CD8-positive, alpha-beta memory T cell (primary cell): ENCODE measurements at regions not wholly inside any gene's neighbourhood (a gene's known extent, or its start where the extent isn't known, plus 50 kb on each side); places are given as distances from the start of the nearest gene placed in this dataset.

ENCODE experiments used
- CTCF ChIA-PET: fragments of 350-600 bp; sonication (Branson Sonifier 250); formaldehyde crosslinking; loops from one replicate; lab custom pipeline; 2021; ENCODE audit warnings: antibody characterized with exemption; lab: Charles Lee
- POLR2A ChIA-PET: fragments of 350-600 bp; sonication (Branson Sonifier 250); formaldehyde crosslinking; loops from one replicate; lab custom pipeline; 2021; ENCODE audit warnings: antibody characterized with exemption; lab: Charles Lee
- DNase-seq, 5 donors: peaks; one replicate each; pipeline versions ENCODE4 v3.0.0 to v3.0.0-alpha.2; 2020 to 2022; ENCODE audit warnings: mixed read lengths in 1 of 5
- H3K27ac ChIP-seq: one replicate; pipeline ENCODE4 v1.7.0; 2013; ENCODE audit warnings: low read depth, mild to moderate bottlenecking, low read length, moderate library complexity
- H3K27me3 ChIP-seq: 2 replicates; pipeline ENCODE4 v1.7.0; 2013; ENCODE audit warnings: low read length, mild to moderate bottlenecking; ENCODE audit not compliant: insufficient read depth, poor library complexity, severe bottlenecking
- H3K36me3 ChIP-seq: 2 replicates; pipeline ENCODE4 v1.7.0; 2013; ENCODE audit warnings: mild to moderate bottlenecking, low read length, moderate library complexity; ENCODE audit not compliant: insufficient read depth
- H3K4me1 ChIP-seq: 2 replicates; pipeline ENCODE4 v1.7.0; 2013; ENCODE audit warnings: mild to moderate bottlenecking, low read length, moderate library complexity; ENCODE audit not compliant: insufficient read depth
- H3K4me3 ChIP-seq: 2 replicates; pipeline ENCODE4 v1.7.0; 2013; ENCODE audit warnings: mild to moderate bottlenecking, low read length
- H3K9me3 ChIP-seq: 2 replicates; pipeline ENCODE4 v1.7.0; 2013; ENCODE audit warnings: mild to moderate bottlenecking, low read length
- H3K27ac Mint-ChIP-seq, 8 donors: one replicate each; pipeline ENCODE4 v1.8.0; 2020 to 2021; ENCODE audit warnings: mixed read lengths in 8 of 8, mild to moderate bottlenecking in 6 of 8, inconsistent platforms in 3 of 8, moderate library complexity in 3 of 8
- H3K27me3 Mint-ChIP-seq, 2 donors: one replicate each; pipeline ENCODE4 v1.8.0; 2020 to 2021; ENCODE audit warnings: mixed read lengths in 2 of 2, mild to moderate bottlenecking in 1 of 2, moderate library complexity in 1 of 2
- H3K36me3 Mint-ChIP-seq, 3 donors: one replicate each; pipeline ENCODE4 v1.8.0; 2020 to 2021; ENCODE audit warnings: mixed read lengths in 3 of 3, inconsistent platforms in 1 of 3, mild to moderate bottlenecking in 1 of 3
- H3K4me1 Mint-ChIP-seq, 3 donors: one replicate each; pipeline ENCODE4 v1.8.0; 2020 to 2021; ENCODE audit warnings: mixed read lengths in 3 of 3, inconsistent platforms in 1 of 3, mild to moderate bottlenecking in 1 of 3
- H3K4me3 Mint-ChIP-seq, 7 donors: one replicate each; pipeline ENCODE4 v1.8.0; 2020 to 2021; ENCODE audit warnings: mixed read lengths in 7 of 7, mild to moderate bottlenecking in 6 of 7, moderate library complexity in 4 of 7, inconsistent platforms in 2 of 7
- H3K9me3 Mint-ChIP-seq, 5 donors: one replicate each; pipeline ENCODE4 v1.8.0; 2020 to 2022; ENCODE audit warnings: mixed read lengths in 5 of 5, mild to moderate bottlenecking in 3 of 5, moderate library complexity in 2 of 5, inconsistent platforms in 1 of 5

- H3K27me3 Mint-ChIP-seq = peaks cover 11 to 25% of the 10 kb centered on the region in 2 donors
- DNase-seq = no peak
- Histone ChIP-seq H3K36me3 (no peaks in the 10 kb centered on the region), H3K27ac (no peak overlapping the region), H3K4me1 (no peaks in the 10 kb centered on the region), H3K9me3 (no peaks in the 10 kb centered on the region), H3K27me3 (no peaks in the 10 kb centered on the region), H3K4me3 (no peak overlapping the region)
- ChIA-PET POLR2A (no interaction called here), CTCF (no interaction called here)
- H3K4me3 Mint-ChIP-seq = no peak overlapping the region
- H3K27ac Mint-ChIP-seq = no peak overlapping the region
- no peaks in the 10 kb centered on the region for H3K9me3 Mint-ChIP-seq
- H3K4me1 Mint-ChIP-seq = no peaks in the 10 kb centered on the region
- H3K36me3 Mint-ChIP-seq = no peaks in the 10 kb centered on the region
Observed at GRCh38 chr2:221350616-221351015, 221.5 kb downstream of the EPHA4 start.

- no peaks in the 10 kb centered on the region for H3K4me1 ChIP-seq
- peaks cover 5 to 17% of the 10 kb centered on the region in 2 donors for H3K27me3 Mint-ChIP-seq
- H3K9me3 ChIP-seq = no peaks in the 10 kb centered on the region
- H3K27me3 ChIP-seq = no peaks in the 10 kb centered on the region
- POLR2A ChIA-PET = no interaction called here
- H3K36me3 Mint-ChIP-seq = no peaks in the 10 kb centered on the region
- H3K4me3 ChIP-seq = no peak overlapping the region
- no peak overlapping the region for H3K27ac Mint-ChIP-seq
- no peaks in the 10 kb centered on the region for H3K36me3 ChIP-seq
- DNase-seq = no peak
- H3K9me3 Mint-ChIP-seq = no peaks in the 10 kb centered on the region
- H3K4me3 Mint-ChIP-seq = no peak overlapping the region
- no peak overlapping the region for H3K27ac ChIP-seq
- CTCF ChIA-PET = no interaction called here
- H3K4me1 Mint-ChIP-seq = no peaks in the 10 kb centered on the region
Observed at GRCh38 chr2:221353201-221353600, 218.9 kb downstream of the EPHA4 start.

- Histone ChIP-seq H3K27me3 (no peaks in the 10 kb centered on the region), H3K27ac (no peak overlapping the region), H3K4me1 (no peaks in the 10 kb centered on the region), H3K9me3 (no peaks in the 10 kb centered on the region), H3K36me3 (no peaks in the 10 kb centered on the region), H3K4me3 (no peak overlapping the region)
- Mint-ChIP-seq H3K36me3 (no peaks in the 10 kb centered on the region), H3K4me1 (peaks cover 4 to 6% (median 5%) of the 10 kb centered on the region in 3 donors), H3K27ac (no peak overlapping the region), H3K4me3 (no peak overlapping the region), H3K9me3 (no peaks in the 10 kb centered on the region), H3K27me3 (peaks cover 0 to 6% of the 10 kb centered on the region in 2 donors)
- ChIA-PET CTCF (no interaction called here), POLR2A (interaction anchor here (1.0 kb wide), 1 partner anchor 50 kb away, joined by 3 read pairs; no protein-coding TSS in a partner anchor)
- no peak for DNase-seq
Observed at GRCh38 chr2:221360312-221360711, 211.8 kb downstream of the EPHA4 start.

GRCh38 chr2:221360742-221361141 is 211.4 kb downstream of the EPHA4 start:
- POLR2A ChIA-PET = interaction anchor here (1.0 kb wide), 1 partner anchor 50 kb away, joined by 3 read pairs; no protein-coding TSS in a partner anchor

GRCh38 chr2:221361633-221362032 is 210.5 kb downstream of the EPHA4 start:
- H3K9me3 Mint-ChIP-seq = no peaks in the 10 kb centered on the region
- ChIA-PET CTCF (interaction anchor here (0.7 kb wide), 1 partner anchor 212 kb away, joined by 3 read pairs; no protein-coding TSS in a partner anchor), POLR2A (no interaction called here)
- H3K4me1 ChIP-seq = no peaks in the 10 kb centered on the region
- peaks cover 4 to 6% (median 5%) of the 10 kb centered on the region in 3 donors for H3K4me1 Mint-ChIP-seq
- no peak for DNase-seq
- H3K27me3 Mint-ChIP-seq = peaks cover 0 to 6% of the 10 kb centered on the region in 2 donors
- H3K27ac Mint-ChIP-seq = no peak overlapping the region
- no peaks in the 10 kb centered on the region for H3K27me3 ChIP-seq
- no peak overlapping the region for H3K27ac ChIP-seq
- H3K4me3 Mint-ChIP-seq = no peak overlapping the region
- no peaks in the 10 kb centered on the region for H3K36me3 Mint-ChIP-seq
- H3K4me3 ChIP-seq = no peak overlapping the region
- H3K9me3 ChIP-seq = no peaks in the 10 kb centered on the region
- no peaks in the 10 kb centered on the region for H3K36me3 ChIP-seq

More at GRCh38 chr2:221360742-221361141, 211.4 kb downstream of the EPHA4 start:
- Mint-ChIP-seq H3K9me3 (no peaks in the 10 kb centered on the region), H3K4me3 (no peak overlapping the region), H3K27me3 (peaks cover 0 to 6% of the 10 kb centered on the region in 2 donors), H3K4me1 (peaks cover 4 to 6% (median 5%) of the 10 kb centered on the region in 3 donors), H3K36me3 (no peaks in the 10 kb centered on the region), H3K27ac (peak overlapping the region in 1 of 8 donors; percentile 30)
- no peak overlapping the region for H3K27ac ChIP-seq
- CTCF ChIA-PET = no interaction called here
- H3K4me1 ChIP-seq = no peaks in the 10 kb centered on the region
- H3K36me3 ChIP-seq = no peaks in the 10 kb centered on the region
- no peak overlapping the region for H3K4me3 ChIP-seq
- no peak for DNase-seq
- no peaks in the 10 kb centered on the region for H3K9me3 ChIP-seq
- H3K27me3 ChIP-seq = no peaks in the 10 kb centered on the region

- CTCF ChIA-PET = no interaction called here
- no peaks in the 10 kb centered on the region for H3K36me3 Mint-ChIP-seq
- H3K4me3 ChIP-seq = no peak overlapping the region
- peaks cover 4 to 6% (median 5%) of the 10 kb centered on the region in 3 donors for H3K4me1 Mint-ChIP-seq
- DNase-seq = no peak
- H3K27me3 ChIP-seq = no peaks in the 10 kb centered on the region
- H3K9me3 Mint-ChIP-seq = no peaks in the 10 kb centered on the region
- H3K27ac Mint-ChIP-seq = peak overlapping the region in 3 of 8 donors; percentile 0 to 48 (median 33)
- H3K4me3 Mint-ChIP-seq = no peak overlapping the region
- peaks cover 0 to 6% of the 10 kb centered on the region in 2 donors for H3K27me3 Mint-ChIP-seq
- H3K9me3 ChIP-seq = no peaks in the 10 kb centered on the region
- H3K4me1 ChIP-seq = no peaks in the 10 kb centered on the region
- H3K36me3 ChIP-seq = no peaks in the 10 kb centered on the region
- no peak overlapping the region for H3K27ac ChIP-seq
- POLR2A ChIA-PET = no interaction called here
Observed at GRCh38 chr2:221364672-221365071, 207.4 kb downstream of the EPHA4 start.
